CD14-positive monocyte (primary cell): ENCODE measurements at regions not wholly inside any gene's neighbourhood (a gene's known extent, or its start where the extent isn't known, plus 50 kb on each side); places are given as distances from the start of the nearest gene placed in this dataset.

Experiments
- DNase-seq, 3 donors: peaks; one replicate each; pipeline ENCODE4 v3.0.0-alpha.2; 2011 to 2022
- H2AFZ ChIP-seq: 2 replicates; pipeline ENCODE4 v1.6.0; 2012; ENCODE audit warnings: mild to moderate bottlenecking, low read depth, low read length, inconsistent platforms; ENCODE audit not compliant: insufficient read depth, poor library complexity, severe bottlenecking
- H3K27ac ChIP-seq, 2 donors: 1 replicate in 1 of 2; 2 replicates in 1 of 2; pipeline ENCODE4 v1.5.1; 2012 to 2013; ENCODE audit warnings: low read length in 2 of 2, control low read depth in 1 of 2, inconsistent platforms in 1 of 2, low read depth in 1 of 2, mild to moderate bottlenecking in 1 of 2
- H3K27me3 ChIP-seq, 2 donors: one replicate each; pipeline versions ENCODE4 v1.6.0 to v1.6.1; 2011 to 2013; ENCODE audit warnings: low read length in 2 of 2; ENCODE audit not compliant: control insufficient read depth in 2 of 2, insufficient read depth in 2 of 2
- H3K36me3 ChIP-seq, 2 donors: replicated peaks in 1 of 2; 1 replicate in 1 of 2; 2 replicates in 1 of 2; pipeline versions ENCODE4 v1.5.1 to v1.6.1; 2012 to 2013; ENCODE audit warnings: low read length in 2 of 2, control low read depth in 1 of 2, inconsistent platforms in 1 of 2, mild to moderate bottlenecking in 1 of 2; ENCODE audit not compliant: insufficient read depth in 2 of 2, control insufficient read depth in 1 of 2
- H3K4me1 ChIP-seq, 2 donors: 1 replicate in 1 of 2; 2 replicates in 1 of 2; pipeline versions ENCODE4 v1.5.1 to v1.6.1; 2012 to 2013; ENCODE audit warnings: low read length in 2 of 2, control low read depth in 1 of 2, inconsistent platforms in 1 of 2, mild to moderate bottlenecking in 1 of 2, moderate library complexity in 1 of 2; ENCODE audit not compliant: insufficient read depth in 2 of 2, control insufficient read depth in 1 of 2
- H3K4me2 ChIP-seq: replicated peaks from 2 replicates; pipeline ENCODE3; 2012; ENCODE audit warnings: low read length, moderate library complexity, mild to moderate bottlenecking; ENCODE audit not compliant: poor library complexity, severe bottlenecking; ENCODE audit errors: extremely low read depth
- H3K4me3 ChIP-seq, 3 experiments: fragments of 200-600 bp in 1 of 3; sonication (generic) in 1 of 3; replicated peaks in 1 of 3; 1 replicate in 2 of 3; 2 replicates in 1 of 3; pipeline ENCODE4 v1.5.1; 2011 to 2013; ENCODE audit warnings: low read length in 3 of 3, mild to moderate bottlenecking in 3 of 3, control low read depth in 2 of 3, low read depth in 2 of 3, inconsistent platforms in 1 of 3, moderate library complexity in 1 of 3
- H3K79me2 ChIP-seq: 2 replicates; pipeline ENCODE4 v1.6.0; 2012; ENCODE audit warnings: mild to moderate bottlenecking, control low read depth, inconsistent platforms, low read length, moderate library complexity; ENCODE audit not compliant: insufficient read depth
- H3K9ac ChIP-seq: 2 replicates; pipeline ENCODE4 v1.6.0; 2017; ENCODE audit warnings: low read length, mild to moderate bottlenecking; ENCODE audit not compliant: insufficient read depth, poor library complexity, severe bottlenecking
- H3K9me3 ChIP-seq, 2 donors: replicated peaks in 1 of 2; 1 replicate in 1 of 2; 2 replicates in 1 of 2; pipeline versions ENCODE4 v1.5.1 to v1.6.1; 2012 to 2013; ENCODE audit warnings: low read length in 2 of 2, control low read depth in 1 of 2; ENCODE audit not compliant: control insufficient read depth in 1 of 2, insufficient read depth in 1 of 2
- H4K20me1 ChIP-seq: 2 replicates; pipeline ENCODE4 v1.6.0; 2012; ENCODE audit warnings: mild to moderate bottlenecking, low read length, control low read depth, moderate library complexity; ENCODE audit not compliant: insufficient read depth
- H3K27ac Mint-ChIP-seq, 7 donors: one replicate each; pipeline ENCODE4 v1.8.0; 2020; ENCODE audit warnings: mild to moderate bottlenecking in 7 of 7, mixed read lengths in 7 of 7, moderate library complexity in 6 of 7, inconsistent platforms in 2 of 7
- H3K27me3 Mint-ChIP-seq, 3 donors: one replicate each; pipeline ENCODE4 v1.8.0; 2021 to 2022; ENCODE audit warnings: low read depth in 3 of 3, mild to moderate bottlenecking in 3 of 3, mixed read lengths in 3 of 3, moderate library complexity in 3 of 3, inconsistent platforms in 1 of 3
- H3K36me3 Mint-ChIP-seq, 2 donors: one replicate each; pipeline ENCODE4 v1.8.0; 2020; ENCODE audit warnings: mixed read lengths in 2 of 2, inconsistent platforms in 1 of 2, mild to moderate bottlenecking in 1 of 2
- H3K4me1 Mint-ChIP-seq: one replicate; pipeline ENCODE4 v1.8.0; 2020; ENCODE audit warnings: mild to moderate bottlenecking, mixed read lengths
- H3K4me3 Mint-ChIP-seq, 2 donors: one replicate each; pipeline ENCODE4 v1.8.0; 2020; ENCODE audit warnings: mild to moderate bottlenecking in 2 of 2, mixed read lengths in 2 of 2, moderate library complexity in 1 of 2
- H3K9me3 Mint-ChIP-seq, 7 donors: one replicate each; pipeline ENCODE4 v1.8.0; 2020 to 2022; ENCODE audit warnings: mixed read lengths in 7 of 7, mild to moderate bottlenecking in 6 of 7, moderate library complexity in 6 of 7, inconsistent platforms in 2 of 7
- CTCF ChIP-seq: fragments of 200-600 bp; IDR thresholded peaks from one replicate; pipeline ENCODE4 v1.8.0; 2022; ENCODE audit warnings: antibody characterized with exemption, mild to moderate bottlenecking
- WGBS: methylation state at CpG from one replicate; pipeline ENCODE4 v1.1.5; 2013; ENCODE audit warnings: missing lambda C conversion rate; ENCODE audit not compliant: insufficient coverage; 5-methylcytosine and 5-hydroxymethylcytosine counted together
- intact Hi-C, 2 donors: fragments of 100-400 bp; cut with micrococcal nuclease; formaldehyde crosslinking; loops; one replicate each; pipeline versions ENCODE4 v1.15.0 to v1.15.1; 2023

- Histone ChIP-seq H3K9ac (no peak overlapping the region), H2AFZ (no peak overlapping the region), H4K20me1 (no peaks in the 10 kb centered on the region), H3K4me2 (no peak overlapping the region), H3K4me3 (no peak overlapping the region), H3K36me3 (no peaks in the 10 kb centered on the region), H3K4me1 (no peaks in the 10 kb centered on the region), H3K27ac (no peak overlapping the region), H3K27me3 (no peaks in the 10 kb centered on the region), H3K79me2 (no peaks in the 10 kb centered on the region), H3K9me3 (peaks cover 0 to 4% of the 10 kb centered on the region in 2 donors)
- peaks cover 0 to 8% (median 2%) of the 10 kb centered on the region in 7 donors for H3K9me3 Mint-ChIP-seq
- intact Hi-C loops, result no loop called here
- H3K36me3 Mint-ChIP-seq, result no peaks in the 10 kb centered on the region
- no CpG with 5 or more reads among the region's 7 CpGs for WGBS
- H3K4me3 Mint-ChIP-seq, result no peak overlapping the region
- H3K27ac Mint-ChIP-seq, result no peak overlapping the region
- DNase-seq, result no peak
- no peaks in the 10 kb centered on the region for H3K27me3 Mint-ChIP-seq
- TF ChIP-seq CTCF, result no peak
- no peaks in the 10 kb centered on the region for H3K4me1 Mint-ChIP-seq
These were observed 971.6 kb downstream of the ZPLD1 start for GRCh38 chr3:103406320-103406850.

DNA sequence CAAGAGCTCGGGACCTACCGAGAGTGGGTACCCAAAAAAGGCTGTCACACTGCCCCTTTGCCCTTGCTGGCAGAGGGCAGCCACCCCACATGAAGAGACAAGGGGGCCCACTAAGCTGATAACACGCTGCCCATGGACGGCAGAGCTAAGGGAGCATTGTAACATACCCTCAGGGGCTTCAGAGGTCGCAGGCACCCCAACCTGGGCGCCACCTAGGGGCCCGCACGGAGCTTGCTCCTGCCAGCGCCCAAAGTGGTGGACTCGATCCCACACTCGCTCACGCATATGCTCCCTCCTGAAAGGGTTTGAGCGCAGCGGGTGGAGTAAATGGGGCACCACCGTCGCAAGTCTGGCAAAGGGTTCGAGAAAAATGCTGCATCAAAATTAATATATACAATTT is 975.4 kb downstream of the ZPLD1 start:
- intact Hi-C loops, result no loop called here
- H3K36me3 Mint-ChIP-seq, result no peaks in the 10 kb centered on the region
- Histone ChIP-seq H2AFZ (no peak overlapping the region), H3K9me3 (peaks cover 0 to 4% of the 10 kb centered on the region in 2 donors), H3K36me3 (no peaks in the 10 kb centered on the region), H3K27ac (no peak overlapping the region), H3K4me2 (no peak overlapping the region), H3K9ac (no peak overlapping the region), H3K27me3 (no peaks in the 10 kb centered on the region), H3K4me1 (no peaks in the 10 kb centered on the region), H4K20me1 (no peaks in the 10 kb centered on the region), H3K4me3 (no peak overlapping the region), H3K79me2 (no peaks in the 10 kb centered on the region)
- H3K27me3 Mint-ChIP-seq, result no peaks in the 10 kb centered on the region
- WGBS, result 89% methylated on average over 14 of the region's 17 CpGs
- peak; percentile 13 for TF ChIP-seq CTCF
- H3K4me1 Mint-ChIP-seq, result no peaks in the 10 kb centered on the region
- H3K9me3 Mint-ChIP-seq, result peaks cover 0 to 6% (median 0%) of the 10 kb centered on the region in 7 donors
- H3K4me3 Mint-ChIP-seq, result no peak overlapping the region
- no peak for DNase-seq
- H3K27ac Mint-ChIP-seq, result peak overlapping the region in 1 of 7 donors; percentile 12
